NCI-H748 (cell line): ENCODE measurements at regions not wholly inside any gene's neighbourhood (a gene's known extent, or its start where the extent isn't known, plus 50 kb on each side); places are given as distances from the start of the nearest gene placed in this dataset.
"Not testable (repeated sequence)": the region's sequence is repeated elsewhere in the genome, so short reads cannot be mapped to it uniquely, and the experiment has no call there.

ENCODE experiments used
- DNase-seq: peaks from one replicate; lab custom pipeline; 2025; ENCODE audit not compliant: unreplicated experiment; lab: John Stamatoyannopoulos, UW

- not testable (repeated sequence) for DNase-seq
These were observed 56.2 kb upstream of the TFPI start for GRCh38 chr2:187610450-187610849.

- no peak for DNase-seq
These were observed 58.6 kb upstream of the TFPI start for GRCh38 chr2:187612857-187613256.

GRCh38 chr2:187614756-187615155, 60.5 kb upstream of the TFPI start:
- no peak for DNase-seq

- DNase-seq: peak; percentile 28
These were observed 61.1 kb upstream of the TFPI start for GRCh38 chr2:187615364-187615763.

- DNase-seq: no peak
These were observed 61.7 kb upstream of the TFPI start for GRCh38 chr2:187615902-187616301.

- DNase-seq: no peak
These were observed 62.9 kb upstream of the TFPI start for GRCh38 chr2:187617120-187617519.

- DNase-seq: peak; percentile 79
These were observed 63.7 kb upstream of the TFPI start for GRCh38 chr2:187617905-187618304.

GRCh38 chr2:187618813-187619212, 64.6 kb upstream of the TFPI start:
- DNase-seq: no peak

GRCh38 chr2:187627153-187627552, 72.9 kb upstream of the TFPI start:
- DNase-seq: no peak

GRCh38 chr2:187636731-187637391, 82.6 kb upstream of the TFPI start:
- DNase-seq: not testable (repeated sequence)

- not testable (repeated sequence) for DNase-seq
These were observed 83.1 kb upstream of the TFPI start for GRCh38 chr2:187637392-187637740.

GRCh38 chr2:187637771-187638170, 83.5 kb upstream of the TFPI start:
- not testable (repeated sequence) for DNase-seq

- DNase-seq: no peak
These were observed 84.6 kb upstream of the TFPI start for GRCh38 chr2:187638840-187639239.

- no peak for DNase-seq
These were observed 86.8 kb upstream of the TFPI start for GRCh38 chr2:187640926-187641510.

GRCh38 chr2:187642498-187642897, 88.3 kb upstream of the TFPI start:
- no peak for DNase-seq

- DNase-seq: no peak
These were observed 90.3 kb upstream of the TFPI start for GRCh38 chr2:187644486-187644885.

- DNase-seq: no peak
These were observed 90.7 kb upstream of the TFPI start for GRCh38 chr2:187644981-187645380.

- DNase-seq: no peak
These were observed 92.3 kb upstream of the TFPI start for GRCh38 chr2:187646556-187646955.

- DNase-seq: peak; percentile 99
These were observed 100.3 kb upstream of the TFPI start for GRCh38 chr2:187654535-187654934.

- DNase-seq: peak; percentile 64
These were observed 100.8 kb upstream of the TFPI start for GRCh38 chr2:187655001-187655400.

- DNase-seq: no peak
These were observed 101.9 kb upstream of the TFPI start for GRCh38 chr2:187656123-187656522.

GRCh38 chr2:187658952-187659525, 104.8 kb upstream of the TFPI start:
- peak; percentile 48 for DNase-seq

- DNase-seq: not testable (repeated sequence)
These were observed 121.8 kb upstream of the TFPI start for GRCh38 chr2:187676050-187676449.
